HG03342 (cell line): ENCODE measurements at regions not wholly inside any gene's neighbourhood (a gene's known extent, or its start where the extent isn't known, plus 50 kb on each side); places are given as distances from the start of the nearest gene placed in this dataset.

ENCODE experiments used
- ATAC-seq: cut with Tn5 transposase; IDR thresholded peaks from one replicate; pipeline ENCODE4 v1.9.1; 2021; ENCODE audit warnings: mild to moderate bottlenecking, moderate library complexity; ENCODE audit not compliant: unreplicated experiment

DNA sequence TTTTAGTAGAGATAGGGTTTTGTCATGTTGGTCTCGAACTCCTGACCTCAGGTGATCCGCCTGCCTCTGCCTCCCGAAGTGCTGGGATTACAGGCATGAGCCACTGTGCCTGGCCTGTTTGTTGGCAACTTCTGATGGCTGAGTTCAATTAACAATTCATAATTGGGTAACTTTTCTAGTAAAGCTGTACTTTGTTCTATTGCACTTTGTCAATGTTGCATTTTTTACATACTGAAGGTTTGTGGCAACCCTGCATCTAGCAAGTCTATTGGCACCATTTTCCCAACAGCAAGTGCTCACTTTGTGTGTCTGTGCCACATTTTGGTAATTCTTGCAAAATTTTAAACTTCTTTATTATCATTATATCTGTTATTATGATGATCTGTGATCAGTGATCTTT, 64.5 kb upstream of the USP24 start:
- ATAC-seq = no peak

DNA sequence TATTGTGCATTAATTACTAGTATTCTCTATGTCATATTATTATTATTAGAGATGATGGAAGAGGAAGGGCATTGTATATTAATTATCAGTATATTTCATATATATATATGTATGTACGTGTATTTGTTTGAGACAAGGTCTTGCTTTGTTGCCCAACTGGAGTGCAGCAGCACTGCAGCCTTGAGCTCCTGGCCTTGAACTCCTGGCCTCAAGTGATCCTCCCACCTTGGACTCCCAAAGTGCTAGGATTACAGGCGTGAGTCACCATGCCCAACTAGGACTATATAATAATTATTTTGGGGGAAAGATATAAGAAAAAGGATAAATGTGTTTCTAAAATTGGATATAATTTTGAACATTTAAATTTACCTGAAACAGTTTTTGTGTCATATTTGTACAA, 63.2 kb upstream of the USP24 start:
- no peak for ATAC-seq

DNA sequence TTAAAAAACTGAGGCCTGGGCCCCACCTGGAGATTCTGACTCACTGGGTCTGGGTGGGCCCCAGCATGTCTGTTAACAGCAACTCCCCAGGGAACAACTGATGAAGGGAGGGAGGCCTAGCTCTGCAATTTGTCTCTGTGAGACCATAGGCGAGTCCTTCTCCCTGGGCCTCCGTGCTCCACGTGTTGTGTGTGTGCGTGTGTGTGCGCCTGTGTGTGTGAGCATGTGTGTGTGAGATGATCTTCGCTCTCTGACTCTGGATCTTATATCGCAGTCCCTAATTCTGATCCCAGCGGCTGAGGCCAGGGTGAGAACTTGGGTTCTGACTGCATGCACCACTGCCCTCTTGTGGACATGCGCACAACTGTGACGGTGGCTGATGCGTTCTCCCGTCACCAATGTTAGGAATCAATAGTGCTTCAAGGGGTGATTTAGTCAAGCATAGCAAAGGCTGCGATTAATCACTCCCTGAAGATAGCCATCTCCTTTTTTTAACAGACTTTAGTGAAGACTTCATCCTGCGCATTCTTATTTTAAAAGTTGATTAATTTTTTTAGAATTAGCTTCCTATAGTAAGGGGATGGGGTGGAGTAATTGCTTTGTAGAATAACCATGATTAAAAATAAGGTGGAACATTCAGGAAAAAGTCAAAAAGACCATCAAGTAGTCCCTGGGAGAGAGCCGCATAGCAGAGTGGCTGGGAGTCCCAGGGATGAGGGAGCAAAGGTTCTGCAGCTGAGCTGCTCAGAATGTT, 62.4 kb upstream of the USP24 start:
- ATAC-seq = peak; percentile 82

DNA sequence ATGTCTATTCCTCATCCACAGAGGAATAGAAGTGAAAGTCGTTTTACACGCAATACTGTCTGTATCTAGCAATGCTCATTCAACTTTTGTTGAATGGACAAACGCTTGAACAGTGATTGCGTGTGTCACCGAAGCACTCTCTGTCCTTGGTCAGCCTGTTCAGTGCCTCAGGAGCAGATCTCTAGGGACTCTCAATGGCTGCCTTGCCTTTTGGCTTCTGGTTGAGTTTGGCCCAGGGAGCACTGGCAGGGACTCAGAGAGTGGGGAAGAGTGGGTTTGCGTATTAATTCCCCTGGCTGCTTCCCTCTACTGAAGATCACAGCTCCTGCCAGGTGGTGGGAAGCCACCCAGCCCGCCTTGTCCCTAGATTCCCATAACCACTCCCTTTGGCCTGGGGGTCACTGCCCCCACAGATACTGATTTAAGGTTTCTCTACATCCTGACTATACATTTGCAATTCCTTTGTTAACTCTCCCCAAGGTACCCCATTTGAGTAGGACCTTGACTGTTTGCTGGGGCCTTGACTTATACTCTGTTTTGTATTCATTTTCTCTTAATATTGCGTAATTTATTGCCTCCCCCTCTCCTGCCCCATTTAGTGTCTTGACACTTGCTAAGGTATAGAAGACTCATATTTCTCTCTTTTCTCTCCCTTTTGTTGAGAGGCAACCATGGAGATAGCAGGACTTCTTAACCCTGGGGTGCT, 61.7 kb upstream of the USP24 start:
- ATAC-seq = no peak

DNA sequence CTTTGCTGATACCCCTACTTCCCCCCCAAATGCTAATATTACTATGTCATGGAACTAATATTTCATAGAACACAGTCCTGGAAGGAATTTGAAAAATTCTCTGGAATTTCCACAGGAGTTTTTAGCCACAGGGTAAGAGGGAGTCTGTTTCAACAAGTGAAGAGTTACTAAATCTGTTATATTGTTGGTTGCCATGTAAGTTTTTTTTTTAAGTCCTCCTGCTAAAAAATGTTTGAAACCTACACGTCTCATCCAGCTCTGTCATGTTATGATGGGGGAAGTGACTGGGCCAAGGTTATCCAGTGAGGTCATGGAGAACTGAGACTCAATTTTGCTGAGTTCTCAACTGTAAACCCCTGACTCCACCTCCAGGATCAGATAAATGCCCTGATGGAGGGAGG, 60.8 kb upstream of the USP24 start:
- ATAC-seq = no peak

DNA sequence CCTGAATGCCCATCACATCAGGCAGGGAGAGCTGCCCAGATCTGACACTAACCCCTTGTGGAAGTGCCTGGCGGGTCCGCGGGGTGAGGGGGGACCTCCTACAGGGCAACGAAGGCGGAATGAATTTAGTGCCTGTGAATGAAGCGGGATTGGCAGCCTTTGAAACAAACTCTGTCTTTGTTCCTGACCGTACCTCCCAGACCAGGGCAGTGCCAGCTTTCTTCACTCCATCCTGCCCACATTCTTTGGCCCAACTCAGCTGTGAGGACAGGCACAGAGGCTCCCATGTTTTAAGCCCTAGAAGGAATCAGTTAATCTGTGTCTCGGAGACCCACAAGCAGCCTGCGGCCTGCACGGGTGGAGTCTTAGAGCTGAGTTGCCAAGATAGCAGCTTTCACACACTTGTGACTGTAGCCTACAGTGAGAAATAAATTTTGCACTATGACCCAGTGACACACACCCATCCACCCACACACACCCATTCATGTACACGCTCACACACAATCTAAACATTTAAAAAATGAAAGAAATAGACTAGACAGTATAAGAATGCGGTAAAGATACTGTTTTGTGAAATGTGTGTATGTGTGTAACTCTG, 60.1 kb upstream of the USP24 start:
- ATAC-seq = no peak

DNA sequence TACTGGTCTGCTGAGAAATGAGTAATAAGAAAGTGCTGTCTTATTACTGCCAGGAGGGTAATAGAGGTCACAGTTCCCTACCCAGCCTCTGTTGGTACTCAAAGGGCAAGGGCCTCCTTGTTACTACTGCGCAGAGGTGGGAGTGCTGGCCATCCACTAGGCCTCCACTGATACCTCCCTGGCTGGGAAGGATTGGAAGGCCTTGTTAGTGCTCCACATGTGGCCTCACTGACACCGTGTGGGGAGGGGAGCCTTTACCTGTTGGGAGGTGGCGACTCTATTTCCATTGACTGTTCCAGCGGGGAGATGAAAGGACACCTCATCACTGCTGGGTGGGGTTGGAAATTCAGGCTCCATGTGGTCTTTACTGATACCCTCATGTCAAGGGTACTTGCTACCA, 57.8 kb upstream of the USP24 start:
- ATAC-seq = no peak
